ENCODE measurements at regions not wholly inside any gene's neighbourhood (a gene's known extent, or its start where the extent isn't known, plus 50 kb on each side); places are given as distances from the start of the nearest gene placed in this dataset.

DNA sequence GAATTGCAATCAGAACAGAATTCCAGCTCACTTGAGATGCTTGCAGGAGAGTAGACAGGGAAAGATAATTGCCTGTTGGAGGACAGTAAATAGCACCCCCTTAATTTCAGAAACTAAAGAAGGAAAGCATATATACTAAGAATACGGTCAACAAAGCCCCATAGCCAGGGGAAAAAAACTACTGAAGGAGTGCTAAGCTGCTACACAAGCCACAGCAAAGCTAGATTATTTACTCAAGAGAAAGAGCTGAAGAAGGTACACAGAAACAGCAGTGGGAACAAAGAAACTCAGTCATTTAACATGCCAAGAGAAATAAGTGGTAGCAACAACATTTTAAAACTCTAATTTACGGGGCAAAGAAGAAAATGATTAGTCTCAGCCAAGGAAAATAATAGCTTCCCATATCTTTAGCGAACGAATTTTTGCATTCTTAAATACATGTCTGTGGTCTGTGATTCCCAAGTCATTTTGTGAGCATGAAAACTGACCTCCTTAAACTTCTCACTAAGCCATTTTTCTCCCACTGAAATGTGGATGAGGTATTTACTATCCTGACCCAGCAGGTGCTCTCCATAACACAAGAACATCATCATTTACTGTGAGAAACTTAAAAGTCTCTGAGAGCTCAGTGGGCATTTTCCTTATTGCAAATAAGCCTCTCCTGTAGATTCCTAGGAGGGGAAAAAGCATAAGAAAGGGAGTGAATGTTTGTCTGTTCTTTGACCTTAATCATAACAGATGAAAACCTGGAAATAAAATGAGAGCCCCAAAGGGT, 196.0 kb downstream of the PAX3 start:
- TF ChIP-seq, protein P1, sequence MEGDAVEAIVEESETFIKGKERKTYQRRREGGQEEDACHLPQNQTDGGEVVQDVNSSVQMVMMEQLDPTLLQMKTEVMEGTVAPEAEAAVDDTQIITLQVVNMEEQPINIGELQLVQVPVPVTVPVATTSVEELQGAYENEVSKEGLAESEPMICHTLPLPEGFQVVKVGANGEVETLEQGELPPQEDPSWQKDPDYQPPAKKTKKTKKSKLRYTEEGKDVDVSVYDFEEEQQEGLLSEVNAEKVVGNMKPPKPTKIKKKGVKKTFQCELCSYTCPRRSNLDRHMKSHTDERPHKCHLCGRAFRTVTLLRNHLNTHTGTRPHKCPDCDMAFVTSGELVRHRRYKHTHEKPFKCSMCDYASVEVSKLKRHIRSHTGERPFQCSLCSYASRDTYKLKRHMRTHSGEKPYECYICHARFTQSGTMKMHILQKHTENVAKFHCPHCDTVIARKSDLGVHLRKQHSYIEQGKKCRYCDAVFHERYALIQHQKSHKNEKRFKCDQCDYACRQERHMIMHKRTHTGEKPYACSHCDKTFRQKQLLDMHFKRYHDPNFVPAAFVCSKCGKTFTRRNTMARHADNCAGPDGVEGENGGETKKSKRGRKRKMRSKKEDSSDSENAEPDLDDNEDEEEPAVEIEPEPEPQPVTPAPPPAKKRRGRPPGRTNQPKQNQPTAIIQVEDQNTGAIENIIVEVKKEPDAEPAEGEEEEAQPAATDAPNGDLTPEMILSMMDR (conservative IDR thresholded peaks at IDR 0.05 in 1 of 2, IDR thresholded peaks at IDR 0.05 in 1 of 2; ENCODE audit: low read depth in 1 of 2, low read length in 2 of 2), result no peak
- no peak for TF ChIP-seq EZH2 (IDR thresholded peaks at IDR 0.05; ENCODE audit: low read length, missing control alignments)
- Histone ChIP-seq H3K4me2 (ENCODE audit: extremely low read depth, insufficient read depth, low read length) (no peak overlapping the region), H3K4me1 (ENCODE audit: control insufficient read depth, extremely low read depth, insufficient read depth, low read length) (no peaks in the 10 kb centered on the region)

DNA sequence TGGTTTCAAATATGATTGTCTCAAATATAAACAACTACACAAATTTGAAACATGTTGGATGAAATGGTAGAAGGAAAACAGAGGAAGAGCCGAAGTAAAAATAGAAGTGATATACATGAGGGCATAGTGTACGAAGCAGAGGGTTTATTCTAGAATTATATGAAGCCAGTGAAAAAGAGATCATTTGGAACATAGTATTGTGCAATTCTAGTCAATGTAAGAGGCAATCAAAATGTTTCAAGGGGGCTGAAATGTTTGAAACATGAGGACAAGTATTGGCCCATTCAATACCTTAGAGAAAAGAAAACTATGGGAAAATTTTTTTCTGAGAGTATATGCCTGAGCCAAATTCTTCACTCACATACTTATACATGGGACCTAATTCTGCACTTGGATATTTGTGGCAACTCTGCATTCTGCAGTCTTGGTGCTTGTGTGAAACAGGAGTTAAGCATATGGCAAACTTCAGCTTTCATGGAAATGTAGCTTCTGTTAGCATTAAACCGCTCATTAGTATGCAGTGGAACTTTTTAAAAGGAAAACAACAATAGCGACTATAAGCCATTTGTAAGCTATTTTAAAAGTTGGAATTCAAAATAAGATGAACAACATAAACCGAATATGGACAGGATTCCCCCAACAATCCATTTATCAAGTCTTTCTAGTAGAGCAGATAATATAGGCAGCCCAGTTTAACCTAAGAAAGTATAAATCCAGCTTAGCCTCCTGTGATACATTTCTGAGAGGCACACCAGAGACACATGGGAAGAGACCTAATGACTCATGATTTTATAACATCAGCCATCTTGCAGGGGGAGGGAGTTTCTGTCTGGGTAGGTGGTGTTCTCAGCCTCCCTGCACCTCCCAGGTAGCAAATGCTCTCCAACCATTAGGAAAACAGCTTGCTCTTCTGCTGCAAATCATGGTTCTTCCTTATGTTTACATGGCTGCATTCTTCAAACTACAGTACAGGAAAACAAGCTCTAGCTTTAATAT, 197.8 kb downstream of the PAX3 start:
- no peaks in the 10 kb centered on the region for H3K9me3 ChIP-seq (ENCODE audit: control insufficient read depth, insufficient read depth, low read depth, low read length)
- H4K20me1 ChIP-seq (ENCODE audit: control insufficient read depth, extremely low read depth, insufficient read depth, low read length), result no peaks in the 10 kb centered on the region
- no peak overlapping the region for H2AFZ ChIP-seq (ENCODE audit: low read length)
- no peak overlapping the region for H3K9ac ChIP-seq (ENCODE audit: insufficient read depth, low read length)
- no peaks in the 10 kb centered on the region for H3K4me1 ChIP-seq (ENCODE audit: control insufficient read depth, extremely low read depth, insufficient read depth, low read length)
- H3K36me3 ChIP-seq (ENCODE audit: control insufficient read depth, insufficient read depth, low read length), result no peaks in the 10 kb centered on the region
- H3K27me3 ChIP-seq (ENCODE audit: control insufficient read depth, insufficient read depth, low read length), result no peaks in the 10 kb centered on the region
- H3K79me2 ChIP-seq (ENCODE audit: control insufficient read depth, insufficient read depth, low read length), result no peaks in the 10 kb centered on the region
- TF ChIP-seq EZH2 (IDR thresholded peaks at IDR 0.05; ENCODE audit: low read length, missing control alignments), result no peak
- TF ChIP-seq, protein P1 (conservative IDR thresholded peaks at IDR 0.05 in 1 of 2, IDR thresholded peaks at IDR 0.05 in 1 of 2; ENCODE audit: low read depth in 1 of 2, low read length in 2 of 2), result no peak
- no peak for DNase-seq (ENCODE audit: low read depth in 2 of 2)
- no peak overlapping the region for H3K4me3 ChIP-seq (replicated peaks in 1 of 4; ENCODE audit: control extremely low read depth in 1 of 4, insufficient read depth in 1 of 4, low read depth in 3 of 4, low read length in 4 of 4)
- H3K4me2 ChIP-seq (ENCODE audit: extremely low read depth, insufficient read depth, low read length), result no peak overlapping the region
- H3K27ac ChIP-seq (ENCODE audit: insufficient read depth, low read length), result no peak overlapping the region

More for the DNA sequence above, 196.0 kb downstream of the PAX3 start:
- Histone ChIP-seq H3K9me3 (ENCODE audit: control insufficient read depth, insufficient read depth, low read depth, low read length) (no peaks in the 10 kb centered on the region), H3K27ac (ENCODE audit: insufficient read depth, low read length) (no peak overlapping the region), H4K20me1 (ENCODE audit: control insufficient read depth, extremely low read depth, insufficient read depth, low read length) (no peaks in the 10 kb centered on the region), H3K36me3 (ENCODE audit: control insufficient read depth, insufficient read depth, low read length) (no peaks in the 10 kb centered on the region), H3K27me3 (ENCODE audit: control insufficient read depth, insufficient read depth, low read length) (no peaks in the 10 kb centered on the region), H3K79me2 (ENCODE audit: control insufficient read depth, insufficient read depth, low read length) (no peaks in the 10 kb centered on the region), H3K4me3 (replicated peaks in 1 of 4; ENCODE audit: control extremely low read depth in 1 of 4, insufficient read depth in 1 of 4, low read depth in 3 of 4, low read length in 4 of 4) (no peak overlapping the region), H2AFZ (ENCODE audit: low read length) (no peak overlapping the region), H3K9ac (ENCODE audit: insufficient read depth, low read length) (no peak overlapping the region)
- DNase-seq (ENCODE audit: low read depth in 2 of 2), result peak in 1 of 2 donors; percentile 79

DNA sequence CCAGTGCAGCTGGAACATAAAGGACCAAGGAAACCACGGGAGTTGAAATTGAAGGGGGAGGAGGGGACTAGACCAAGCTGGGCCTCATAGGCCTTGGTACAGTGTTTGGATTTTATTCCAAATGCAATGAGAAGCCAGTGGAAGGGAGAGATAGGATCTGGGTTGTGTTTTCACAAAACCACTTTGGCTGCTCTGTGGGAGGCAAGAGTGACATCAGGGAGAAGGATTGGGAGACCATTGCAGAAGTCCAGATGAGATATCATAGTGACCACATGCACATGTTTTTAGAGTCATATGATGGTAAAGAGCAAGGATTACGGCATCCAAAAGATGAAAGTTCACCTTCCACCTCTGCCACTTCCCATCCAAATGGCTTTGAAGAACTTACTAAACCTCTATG, 210.2 kb downstream of the PAX3 start:
- H3K9ac ChIP-seq (ENCODE audit: insufficient read depth, low read length), result no peak overlapping the region
- no peaks in the 10 kb centered on the region for H3K4me1 ChIP-seq (ENCODE audit: control insufficient read depth, extremely low read depth, insufficient read depth, low read length)
- no peak overlapping the region for H3K4me3 ChIP-seq (replicated peaks in 1 of 4; ENCODE audit: control extremely low read depth in 1 of 4, insufficient read depth in 1 of 4, low read depth in 3 of 4, low read length in 4 of 4)
- no peaks in the 10 kb centered on the region for H4K20me1 ChIP-seq (ENCODE audit: control insufficient read depth, extremely low read depth, insufficient read depth, low read length)
- no peaks in the 10 kb centered on the region for H3K36me3 ChIP-seq (ENCODE audit: control insufficient read depth, insufficient read depth, low read length)
- H3K9me3 ChIP-seq (ENCODE audit: control insufficient read depth, insufficient read depth, low read depth, low read length), result no peaks in the 10 kb centered on the region
- no peak overlapping the region for H3K4me2 ChIP-seq (ENCODE audit: extremely low read depth, insufficient read depth, low read length)
- DNase-seq (ENCODE audit: low read depth in 2 of 2), result peak in 1 of 2 donors; percentile 67
- no peaks in the 10 kb centered on the region for H3K79me2 ChIP-seq (ENCODE audit: control insufficient read depth, insufficient read depth, low read length)
- no peak overlapping the region for H2AFZ ChIP-seq (ENCODE audit: low read length)
- no peak overlapping the region for H3K27ac ChIP-seq (ENCODE audit: insufficient read depth, low read length)
- TF ChIP-seq, protein P1 (conservative IDR thresholded peaks at IDR 0.05 in 1 of 2, IDR thresholded peaks at IDR 0.05 in 1 of 2; ENCODE audit: low read depth in 1 of 2, low read length in 2 of 2), result no peak
- no peak for TF ChIP-seq EZH2 (IDR thresholded peaks at IDR 0.05; ENCODE audit: low read length, missing control alignments)
- no peaks in the 10 kb centered on the region for H3K27me3 ChIP-seq (ENCODE audit: control insufficient read depth, insufficient read depth, low read length)
